HPDE6-E6E7 (cell line): ENCODE measurements at regions not wholly inside any gene's neighbourhood (a gene's known extent, or its start where the extent isn't known, plus 50 kb on each side); places are given as distances from the start of the nearest gene placed in this dataset.

Experiments used
- DNase-seq: peaks from one replicate; pipeline ENCODE4 v3.0.0; 2011; ENCODE audit warnings: missing footprints; ENCODE audit errors: extremely low spot score

GRCh38 chr3:21801631-21802030, 50.6 kb upstream of the ZNF385D start:
- no peak for DNase-seq

- no peak for DNase-seq
Observed at GRCh38 chr3:21803604-21804003, 52.6 kb upstream of the ZNF385D start.

- no peak for DNase-seq
Observed at GRCh38 chr3:21804330-21804729, 53.3 kb upstream of the ZNF385D start.

GRCh38 chr3:21806733-21807132, 55.7 kb upstream of the ZNF385D start:
- no peak for DNase-seq

- DNase-seq: no peak
Observed at GRCh38 chr3:21825684-21826083, 74.7 kb upstream of the ZNF385D start.

- DNase-seq: no peak
Observed at GRCh38 chr3:21826416-21826815, 75.4 kb upstream of the ZNF385D start.

GRCh38 chr3:21830541-21830940, 79.5 kb upstream of the ZNF385D start:
- DNase-seq: no peak

- DNase-seq: no peak
Observed at GRCh38 chr3:21835264-21835663, 84.3 kb upstream of the ZNF385D start.

GRCh38 chr3:21836227-21836626, 85.2 kb upstream of the ZNF385D start:
- no peak for DNase-seq

- no peak for DNase-seq
Observed at GRCh38 chr3:21839176-21839575, 88.2 kb upstream of the ZNF385D start.

- no peak for DNase-seq
Observed at GRCh38 chr3:21839592-21839991, 88.6 kb upstream of the ZNF385D start.

- DNase-seq: no peak
Observed at GRCh38 chr3:21847005-21847404, 96.0 kb upstream of the ZNF385D start.

GRCh38 chr3:21859124-21860081, 108.4 kb upstream of the ZNF385D start:
- no peak for DNase-seq

- no peak for DNase-seq
Observed at GRCh38 chr3:21860082-21860475, 109.1 kb upstream of the ZNF385D start.

- DNase-seq: no peak
Observed at GRCh38 chr3:21860657-21861056, 109.6 kb upstream of the ZNF385D start.

GRCh38 chr3:21876782-21877181, 125.8 kb upstream of the ZNF385D start:
- no peak for DNase-seq

- DNase-seq: no peak
Observed at GRCh38 chr3:21877214-21877754, 126.3 kb upstream of the ZNF385D start.

- DNase-seq: no peak
Observed at GRCh38 chr3:21879184-21879886, 128.3 kb upstream of the ZNF385D start.

- no peak for DNase-seq
Observed at GRCh38 chr3:21888656-21889055, 137.6 kb upstream of the ZNF385D start.

- DNase-seq: no peak
Observed at GRCh38 chr3:21889166-21889565, 138.2 kb upstream of the ZNF385D start.

GRCh38 chr3:21892104-21892503, 141.1 kb upstream of the ZNF385D start:
- no peak for DNase-seq

GRCh38 chr3:21893242-21893641, 142.2 kb upstream of the ZNF385D start:
- no peak for DNase-seq
